ENCODE measurements at regions not wholly inside any gene's neighbourhood (a gene's known extent, or its start where the extent isn't known, plus 50 kb on each side); places are given as distances from the start of the nearest gene placed in this dataset.
"Not testable (repeated sequence)": the region's sequence is repeated elsewhere in the genome, so short reads cannot be mapped to it uniquely, and the experiment has no call there.

- DNase-seq, result no peak
Observed at GRCh38 chrX:140447150-140447549, 57.7 kb downstream of the SOX3 start.

- no peak for DNase-seq
Observed at GRCh38 chrX:140440876-140441275, 64.0 kb downstream of the SOX3 start.

- DNase-seq, result no peak
Observed at GRCh38 chrX:140439476-140439875, 65.4 kb downstream of the SOX3 start.

GRCh38 chrX:140434347-140434746 is 70.5 kb downstream of the SOX3 start:
- DNase-seq, result no peak

GRCh38 chrX:140433582-140433981 is 71.3 kb downstream of the SOX3 start:
- no peak for DNase-seq

- no peak for DNase-seq
Observed at GRCh38 chrX:140432346-140433175, 72.3 kb downstream of the SOX3 start.

- no peak for DNase-seq
Observed at GRCh38 chrX:140431521-140431920, 73.3 kb downstream of the SOX3 start.

- DNase-seq, result no peak
Observed at GRCh38 chrX:140425712-140426395, 79.0 kb downstream of the SOX3 start.

GRCh38 chrX:140422501-140422900 is 82.4 kb downstream of the SOX3 start:
- no peak for DNase-seq

GRCh38 chrX:140402131-140402530 is 102.7 kb downstream of the SOX3 start:
- not testable (repeated sequence) for DNase-seq

- not testable (repeated sequence) for DNase-seq
Observed at GRCh38 chrX:140396326-140396725, 108.5 kb downstream of the SOX3 start.

- DNase-seq, result no peak
Observed at GRCh38 chrX:140393507-140393906, 111.4 kb downstream of the SOX3 start.

GRCh38 chrX:140391313-140391712 is 113.6 kb downstream of the SOX3 start:
- no peak for DNase-seq

GRCh38 chrX:140389331-140389730 is 115.5 kb downstream of the SOX3 start:
- DNase-seq, result no peak

GRCh38 chrX:140362861-140363260 is 142.0 kb downstream of the SOX3 start:
- DNase-seq, result no peak

GRCh38 chrX:140360924-140361323 is 143.9 kb downstream of the SOX3 start:
- DNase-seq, result no peak

- no peak for DNase-seq
Observed at GRCh38 chrX:140360284-140360683, 144.6 kb downstream of the SOX3 start.

GRCh38 chrX:140355922-140356321 is 148.9 kb downstream of the SOX3 start:
- no peak for DNase-seq

GRCh38 chrX:140355429-140355828 is 149.4 kb downstream of the SOX3 start:
- no peak for DNase-seq

GRCh38 chrX:140354431-140355120 is 150.3 kb downstream of the SOX3 start:
- no peak for DNase-seq

GRCh38 chrX:140346729-140347128 is 158.1 kb downstream of the SOX3 start:
- DNase-seq, result no peak

- DNase-seq, result no peak
Observed at GRCh38 chrX:140343226-140343868, 161.5 kb downstream of the SOX3 start.

- no peak for DNase-seq
Observed at GRCh38 chrX:140342410-140342809, 162.5 kb downstream of the SOX3 start.

Data from activated T-cell treated with anti-CD3 and anti-CD28 coated beads, Interleukin-2, amount 50 U/mL, for 48 hours (primary cell).